ENCODE measurements at regions not wholly inside any gene's neighbourhood (a gene's known extent, or its start where the extent isn't known, plus 50 kb on each side); places are given as distances from the start of the nearest gene placed in this dataset.

DNA sequence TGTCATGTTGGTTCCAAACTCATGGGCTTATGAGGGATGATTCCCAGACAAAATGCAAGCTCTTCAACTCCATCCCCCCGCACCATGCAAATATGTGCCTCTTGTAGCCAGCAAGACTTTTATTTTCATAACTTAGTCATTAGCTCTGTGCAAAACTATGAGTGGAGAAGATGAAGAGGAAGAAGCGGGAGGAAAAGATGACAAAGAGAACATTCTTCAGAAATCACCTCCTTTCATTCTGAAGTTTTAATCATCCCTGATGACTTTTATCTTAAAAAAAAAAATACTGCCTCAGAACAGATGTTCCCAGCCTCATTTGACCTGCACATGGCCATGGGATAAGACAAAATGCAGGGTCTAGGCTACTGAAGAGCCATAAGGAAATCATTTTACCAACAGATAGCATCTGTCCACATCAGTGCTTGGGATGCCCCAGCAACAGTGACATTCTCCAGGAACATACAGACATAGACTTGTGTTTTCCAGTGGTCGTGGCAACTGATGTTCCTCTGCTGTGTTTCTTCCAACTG is 145.5 kb downstream of the WNT5A start:
- DNase-seq (ENCODE audit: low spot score), result no peak

DNA sequence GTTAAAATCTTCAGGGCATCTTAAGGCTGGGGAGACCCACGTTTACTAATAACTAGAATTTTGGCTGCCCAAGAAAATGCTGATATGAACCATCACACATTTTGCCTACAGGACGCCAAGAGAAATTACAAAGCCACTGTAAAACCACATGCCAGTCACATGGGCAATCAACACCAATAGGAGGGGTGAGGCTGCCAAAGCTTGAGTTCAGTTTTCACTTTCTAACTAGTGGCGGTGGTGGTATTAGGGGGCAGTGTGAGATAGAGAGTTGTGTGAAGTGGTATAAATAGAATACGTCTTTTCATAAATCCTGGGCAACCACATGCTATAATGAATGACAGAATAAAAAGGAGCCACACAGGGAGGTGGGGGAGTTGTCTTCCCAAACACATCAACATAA is 147.3 kb downstream of the WNT5A start:
- DNase-seq (ENCODE audit: low spot score), result no peak

DNA sequence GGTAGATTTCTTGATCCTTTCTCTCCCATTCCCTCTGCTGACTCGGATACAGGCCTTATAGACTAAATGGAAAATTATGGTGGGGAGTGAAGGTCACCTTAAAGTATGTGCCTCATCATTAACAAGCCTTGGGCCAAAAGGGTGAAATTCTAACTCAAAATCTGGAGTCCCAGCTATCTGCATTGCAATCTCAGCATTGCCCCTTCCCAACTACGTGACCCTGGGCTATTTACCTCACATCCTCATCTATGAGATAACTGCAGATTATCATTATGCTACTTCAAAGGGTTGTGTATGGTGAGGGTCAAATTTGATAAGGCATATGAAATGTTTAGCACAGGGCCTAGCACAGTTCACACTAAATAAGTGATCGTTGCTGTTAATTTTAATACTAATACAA is 147.7 kb downstream of the WNT5A start:
- no peak for DNase-seq (ENCODE audit: low spot score)

DNA sequence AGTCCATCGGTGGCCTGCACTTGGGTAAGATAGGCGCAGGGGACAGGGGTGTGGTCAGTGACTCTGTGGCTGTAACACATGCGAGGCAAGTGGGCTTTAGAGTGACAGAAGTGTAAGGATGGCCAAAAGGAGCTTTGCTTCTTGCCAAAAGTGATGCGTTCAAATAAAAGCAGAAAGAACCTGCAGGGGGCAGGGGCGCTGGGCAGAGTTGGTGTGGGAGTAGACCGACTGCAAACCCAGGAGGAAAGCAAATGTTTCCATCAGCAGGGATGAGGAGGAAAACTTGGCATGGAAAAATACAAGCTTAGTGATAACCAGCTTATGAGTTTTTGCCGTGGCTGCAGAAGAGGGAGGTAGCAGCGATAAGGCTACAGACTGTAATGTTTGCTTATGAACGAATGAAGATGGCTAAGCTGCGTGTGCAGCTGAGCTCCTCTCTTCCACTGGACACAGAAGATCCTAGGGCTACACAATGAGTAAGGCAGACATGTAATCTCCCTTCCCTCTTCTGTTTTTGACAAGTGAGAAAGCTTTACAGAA is 149.4 kb downstream of the WNT5A start:
- DNase-seq (ENCODE audit: low spot score), result no peak

DNA sequence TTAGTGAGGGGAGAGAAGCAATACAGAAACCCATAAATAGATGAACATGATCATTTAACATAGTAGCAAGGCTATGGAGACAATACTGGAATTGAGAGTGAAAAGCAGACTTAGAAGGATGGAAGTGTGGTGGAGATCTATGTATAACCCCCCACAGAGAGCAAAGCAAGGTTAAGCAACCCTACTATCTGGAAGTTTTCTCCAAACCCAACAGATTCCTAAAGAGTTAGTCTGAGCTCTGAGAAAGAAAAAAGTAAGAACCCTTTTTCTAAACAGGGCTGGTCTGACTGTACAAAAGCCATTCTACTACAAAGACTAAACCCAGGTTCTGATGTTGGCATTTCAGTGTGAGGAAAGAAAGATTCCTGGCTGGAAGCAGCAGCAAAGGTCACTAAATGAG is 153.2 kb downstream of the WNT5A start:
- no peak for DNase-seq (ENCODE audit: low spot score)

DNA sequence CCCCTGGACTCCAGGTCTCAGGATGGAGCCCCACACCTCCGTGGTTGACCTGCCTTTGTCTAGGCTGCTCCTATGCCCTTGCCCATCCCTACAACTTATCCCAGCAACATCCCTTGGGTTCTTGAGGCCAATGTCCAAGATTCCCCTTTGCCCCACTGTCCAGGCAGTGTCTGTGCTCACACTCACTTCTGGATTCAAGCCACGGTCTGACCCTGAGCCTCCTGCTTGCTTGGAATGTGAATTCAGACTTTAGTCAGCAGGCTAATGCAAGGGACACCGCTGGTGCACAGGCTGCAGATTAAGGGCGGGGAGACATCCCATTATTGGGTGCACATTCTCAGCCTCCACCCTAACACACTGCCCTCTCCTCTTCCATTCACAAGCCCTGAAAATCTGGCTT is 154.1 kb downstream of the WNT5A start:
- no peak for DNase-seq (ENCODE audit: low spot score)

DNA sequence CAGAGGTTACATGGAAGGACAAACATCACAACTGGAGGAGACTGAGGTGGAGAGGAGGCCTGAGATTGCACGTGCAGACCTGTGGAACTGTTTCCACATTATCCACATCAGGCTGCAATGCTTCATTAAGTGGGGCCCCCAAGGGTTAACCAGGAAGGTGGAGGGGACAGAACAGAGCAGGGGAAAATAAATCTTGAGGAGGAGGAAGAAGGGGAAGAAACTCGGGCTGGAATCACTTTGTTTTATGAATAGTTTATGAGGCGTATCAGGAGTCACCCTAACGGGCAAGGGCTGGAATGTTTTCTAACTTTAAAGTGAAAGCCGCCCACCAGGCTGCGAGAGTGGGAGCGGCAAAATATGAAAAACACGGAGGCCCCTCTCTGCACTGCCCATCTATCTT is 154.9 kb downstream of the WNT5A start:
- DNase-seq (ENCODE audit: low spot score), result no peak

DNA sequence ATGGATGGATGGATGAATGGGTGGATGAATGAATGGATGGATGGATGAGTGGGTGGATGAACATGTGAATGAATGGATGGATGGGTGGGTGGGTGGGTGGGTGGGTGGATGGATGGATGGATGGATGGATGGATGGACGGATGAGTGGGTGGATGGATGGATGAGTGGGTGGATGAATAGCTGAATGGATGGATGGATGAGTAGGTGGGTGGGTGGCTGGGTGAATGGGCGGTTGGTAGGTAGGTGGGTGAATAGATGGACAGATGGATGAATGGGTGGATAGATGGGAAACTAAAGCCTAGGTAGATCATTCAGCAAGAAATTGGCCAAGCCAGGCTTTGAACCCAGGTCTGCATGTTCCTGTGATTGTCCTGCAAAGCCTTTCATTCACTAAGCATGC is 155.6 kb downstream of the WNT5A start:
- no peak for DNase-seq (ENCODE audit: low spot score)

DNA sequence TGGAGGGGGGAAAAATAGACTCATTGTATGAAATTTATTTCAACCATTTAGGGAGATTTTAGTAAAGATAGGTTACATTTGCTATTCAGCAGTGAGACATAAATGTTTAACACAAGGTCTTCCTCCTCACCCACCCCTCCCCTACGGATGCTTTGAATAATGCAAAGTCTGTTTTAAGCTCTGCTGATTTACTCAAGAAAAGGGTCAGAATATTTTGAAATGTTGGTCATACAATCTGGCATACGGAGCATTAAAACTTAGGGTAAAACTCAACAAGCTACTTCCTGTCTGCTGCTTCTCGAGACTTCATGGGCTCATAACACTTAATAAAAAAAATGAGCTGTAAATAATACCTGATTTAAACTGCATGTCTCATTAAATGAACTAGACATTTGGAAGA is 156.3 kb downstream of the WNT5A start:
- DNase-seq (ENCODE audit: low spot score), result no peak

DNA sequence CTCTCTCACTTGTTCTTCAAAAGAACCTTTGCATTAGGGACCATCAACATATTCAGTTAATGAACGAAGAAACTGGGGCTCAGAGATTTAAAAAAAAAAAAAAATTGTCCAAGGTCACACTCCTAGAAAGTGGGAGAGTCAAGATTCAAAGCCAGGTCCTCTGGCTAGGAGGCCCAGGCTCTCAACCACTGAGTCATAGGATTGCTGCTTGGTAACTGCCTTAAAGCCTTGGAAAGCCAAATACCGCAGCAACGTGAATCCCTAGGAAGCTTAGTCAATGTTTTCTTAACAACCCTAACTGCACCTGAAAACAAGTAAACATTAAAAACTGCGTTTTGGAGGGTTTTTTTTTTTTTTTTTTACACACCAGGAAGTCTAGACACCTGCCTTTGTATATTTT is 156.8 kb downstream of the WNT5A start:
- no peak for DNase-seq (ENCODE audit: low spot score)

DNA sequence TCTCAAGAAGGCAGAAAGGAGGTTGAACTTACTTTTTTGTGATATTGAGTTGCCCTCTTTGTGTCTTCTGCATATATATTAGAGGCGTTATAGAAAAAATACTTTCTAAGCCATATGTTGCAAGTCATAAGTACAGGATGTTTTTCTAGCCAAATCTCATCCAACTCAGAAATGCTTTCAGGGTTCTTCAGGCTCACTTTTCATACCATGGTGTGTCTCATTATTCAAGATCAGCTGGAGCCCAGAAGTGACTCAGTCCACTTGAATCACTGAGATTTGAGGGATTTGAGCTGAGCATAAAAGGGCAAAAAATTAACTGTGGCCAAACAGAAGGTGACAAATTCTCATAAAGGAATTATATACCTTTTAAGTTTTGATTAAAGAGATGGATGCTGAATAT is 157.3 kb downstream of the WNT5A start:
- no peak for DNase-seq (ENCODE audit: low spot score)

DNA sequence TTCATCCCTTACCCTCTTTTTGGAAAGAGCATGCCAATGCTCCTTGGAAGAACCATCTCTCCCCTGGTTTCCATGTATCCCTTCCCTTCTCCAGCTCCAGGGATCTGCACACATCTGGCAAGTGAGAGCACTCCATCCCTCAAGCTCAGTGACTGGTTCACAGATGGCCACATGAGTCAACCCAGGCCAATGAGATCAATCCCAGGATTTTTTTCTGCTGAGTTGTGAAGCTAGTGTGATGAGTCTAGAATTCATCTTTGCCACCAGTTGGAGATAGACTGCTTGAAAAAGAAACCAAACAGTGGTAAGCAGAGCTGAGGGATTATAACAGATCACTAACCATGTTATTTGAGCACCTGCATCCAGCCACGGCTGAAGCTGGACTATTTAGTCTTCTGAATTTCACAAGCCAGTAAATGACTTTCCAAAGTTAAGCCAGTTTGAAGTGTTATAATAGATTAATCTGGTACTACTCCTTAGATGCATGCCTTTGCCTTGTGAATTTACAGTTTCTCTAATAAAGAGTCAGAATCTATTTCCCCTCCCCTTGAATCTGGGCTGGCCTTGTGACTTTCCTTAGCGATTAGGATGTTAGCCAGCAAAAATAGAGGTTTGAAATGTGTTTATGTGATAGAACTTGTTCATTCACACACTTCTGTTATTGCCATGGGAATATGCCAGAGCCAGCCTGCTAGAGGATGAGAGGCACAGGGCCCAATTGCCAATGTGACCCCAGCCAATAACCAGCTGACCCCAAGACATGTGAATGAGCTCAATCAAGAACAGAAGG is 159.8 kb downstream of the WNT5A start:
- DNase-seq (ENCODE audit: low spot score), result no peak

DNA sequence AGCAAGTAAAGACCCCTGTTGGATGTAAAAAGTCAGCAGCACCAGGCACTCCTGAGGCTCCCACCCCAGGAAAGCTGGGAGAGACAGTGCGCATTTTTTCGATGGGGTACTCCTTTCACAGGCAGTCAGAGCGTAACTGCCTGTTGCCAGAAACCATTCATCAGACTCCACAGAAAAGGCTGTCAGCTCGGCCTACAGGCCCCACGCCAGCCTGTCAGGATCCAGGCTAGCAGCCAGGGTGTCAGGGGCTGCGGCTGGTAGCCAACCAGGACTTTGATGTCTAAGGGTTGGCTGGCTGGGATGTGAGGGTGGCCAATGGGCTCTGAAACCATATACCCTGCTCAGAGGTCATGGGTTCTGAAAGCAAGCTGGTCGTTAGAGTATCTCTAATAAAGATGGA is 164.5 kb downstream of the WNT5A start:
- no peak for DNase-seq (ENCODE audit: low spot score)

DNA sequence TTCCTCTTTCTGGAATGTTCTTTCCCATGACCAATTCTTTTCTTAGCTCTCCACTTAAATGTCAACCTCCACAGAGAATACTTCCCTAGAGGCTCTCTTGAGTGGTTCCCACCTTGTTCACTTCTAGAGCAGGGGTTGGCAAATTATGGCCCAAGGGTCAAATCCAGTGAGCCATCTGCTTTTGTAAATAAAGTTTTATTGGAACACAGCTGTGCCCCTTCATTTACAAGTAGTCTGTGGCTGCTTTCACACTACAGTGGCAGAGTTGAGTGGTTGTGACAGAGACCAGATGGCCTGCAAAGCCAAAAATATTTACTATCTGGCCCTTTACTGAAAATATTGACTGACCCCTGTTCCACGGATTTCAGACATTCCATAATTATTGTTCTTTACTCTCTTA is 166.2 kb downstream of the WNT5A start:
- no peak for DNase-seq (ENCODE audit: low spot score)

DNA sequence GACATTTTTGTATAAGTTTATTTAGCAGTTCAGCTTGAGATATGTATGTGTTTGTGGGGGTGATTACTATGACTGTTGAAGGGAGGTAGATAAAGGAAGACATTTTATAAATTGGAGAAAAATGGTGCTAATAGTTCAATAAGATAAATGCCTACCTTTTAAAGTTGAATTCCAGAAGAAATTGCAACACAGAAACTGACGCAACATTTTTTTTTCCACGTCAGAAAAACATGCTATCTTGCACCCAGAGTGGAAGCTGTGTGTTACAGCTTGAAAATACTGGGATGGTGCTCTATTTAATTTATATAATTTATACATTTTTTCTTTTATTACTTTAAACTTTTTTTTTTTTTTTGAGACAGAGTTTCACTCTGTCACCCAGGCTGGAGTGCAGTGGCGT is 171.7 kb downstream of the WNT5A start:
- DNase-seq (ENCODE audit: low spot score), result no peak

DNA sequence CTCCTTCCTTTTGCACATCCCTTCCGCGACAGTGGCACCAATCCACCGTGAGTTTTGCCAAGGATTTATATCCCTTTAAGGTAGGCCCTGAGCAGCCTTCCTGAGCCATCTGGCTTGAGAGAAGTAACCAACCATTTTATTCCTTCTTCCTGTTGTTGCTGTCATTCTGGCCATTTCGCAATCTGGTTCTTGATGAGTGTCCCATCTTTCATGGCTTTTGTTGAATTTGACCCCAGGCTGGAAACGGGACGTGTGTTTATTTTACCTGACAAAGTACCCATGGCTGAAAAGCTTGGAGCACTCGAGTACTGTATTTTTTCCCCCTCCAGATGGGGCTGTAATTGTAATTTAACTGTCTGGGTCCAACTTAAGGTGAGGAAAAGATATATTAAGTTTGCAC is 173.4 kb downstream of the WNT5A start:
- DNase-seq (ENCODE audit: low spot score), result no peak

DNA sequence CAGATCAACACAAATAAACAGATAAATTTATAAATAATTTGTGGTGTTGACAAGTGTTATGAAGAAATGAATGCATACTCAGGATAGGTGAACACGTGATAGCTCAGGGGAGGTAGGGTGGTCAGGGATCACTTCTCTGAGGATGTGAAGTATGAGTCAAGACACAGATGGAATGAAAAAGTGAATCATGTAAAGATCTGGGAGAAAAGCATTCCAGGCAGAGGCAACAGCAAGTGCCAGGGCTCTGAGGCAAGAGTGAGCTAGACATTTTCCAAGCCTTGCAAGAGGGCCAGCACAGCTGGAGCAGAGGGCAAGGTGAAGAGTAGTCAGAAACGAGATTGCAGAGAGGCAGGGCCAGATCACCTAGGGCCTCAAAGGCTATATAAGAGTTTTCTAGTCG is 177.8 kb downstream of the WNT5A start:
- no peak for DNase-seq (ENCODE audit: low spot score)

DNA sequence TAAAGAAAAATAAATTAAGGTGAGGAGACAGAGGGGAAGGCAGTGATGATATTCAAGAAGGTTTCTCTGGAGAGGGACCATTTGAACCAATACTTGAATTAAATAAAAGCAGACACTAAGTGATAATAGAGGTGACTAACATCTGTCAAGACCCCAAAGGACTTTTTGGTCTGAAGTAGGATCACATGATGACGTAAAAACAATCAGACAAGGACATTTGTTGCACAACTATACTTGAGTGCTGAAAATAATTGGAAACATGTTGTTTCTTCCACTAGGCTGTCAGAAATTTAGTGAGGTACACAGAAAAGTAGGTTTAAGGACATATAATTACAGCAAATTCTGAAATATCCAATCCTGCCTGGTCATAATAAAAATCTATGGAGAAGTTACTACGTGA is 179.5 kb downstream of the WNT5A start:
- no peak for DNase-seq (ENCODE audit: low spot score)

DNA sequence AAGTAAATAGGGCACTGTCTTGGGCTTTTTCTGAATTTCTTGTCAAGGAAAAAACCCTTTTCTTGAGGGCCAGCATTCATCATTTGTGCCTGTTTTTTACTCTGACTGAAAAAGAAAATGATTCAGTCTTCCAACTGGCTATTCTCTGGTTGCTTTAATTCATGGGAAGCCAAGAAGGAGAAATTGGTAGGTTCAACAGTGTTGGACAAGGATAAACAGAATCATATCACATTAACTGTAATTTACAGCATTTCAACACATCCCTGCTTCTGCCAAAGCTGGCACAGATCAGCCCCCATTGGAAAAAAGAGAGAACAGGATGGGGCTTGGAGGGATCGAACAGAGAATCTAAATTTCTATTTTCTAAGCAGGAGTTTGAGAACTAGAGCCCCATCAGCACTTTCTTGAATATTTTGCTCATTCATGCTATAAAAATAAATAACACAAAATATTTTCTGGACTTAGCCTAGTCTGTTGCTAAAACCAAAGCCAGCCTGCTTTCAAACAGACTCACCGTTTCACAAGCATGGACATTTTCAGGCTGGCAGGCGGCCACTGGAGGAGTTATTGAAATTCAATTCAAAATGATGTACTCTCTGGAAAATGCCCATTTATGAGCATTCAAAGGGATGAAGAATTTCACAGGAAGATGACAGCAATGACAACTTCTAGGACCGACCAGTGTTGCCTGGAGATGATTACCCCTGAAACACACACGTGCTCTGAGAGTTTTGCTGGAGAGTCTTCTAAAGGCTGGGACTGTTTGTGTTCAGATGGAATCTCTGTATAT is 181.2 kb downstream of the WNT5A start:
- DNase-seq (ENCODE audit: low spot score), result no peak

DNA sequence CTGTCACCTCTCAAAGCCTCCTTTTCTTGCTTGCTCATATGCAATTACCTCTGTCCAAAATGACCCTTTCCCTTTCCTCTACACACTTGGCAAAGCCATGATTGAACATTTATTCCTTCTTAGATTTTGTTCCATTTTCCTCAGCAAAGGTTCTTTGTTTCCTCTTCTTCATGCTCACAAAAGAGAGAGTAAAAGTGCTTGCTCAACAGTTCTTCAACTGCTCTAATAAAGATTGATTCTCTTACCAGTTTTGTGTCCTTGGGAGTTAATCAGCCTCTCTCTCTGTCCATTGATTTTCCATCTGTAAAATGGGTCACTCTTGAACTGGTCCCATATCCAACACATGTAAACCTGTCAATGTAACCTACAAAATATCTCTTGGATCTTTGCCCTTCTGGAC is 186.4 kb downstream of the WNT5A start:
- DNase-seq (ENCODE audit: low spot score), result no peak

DNA sequence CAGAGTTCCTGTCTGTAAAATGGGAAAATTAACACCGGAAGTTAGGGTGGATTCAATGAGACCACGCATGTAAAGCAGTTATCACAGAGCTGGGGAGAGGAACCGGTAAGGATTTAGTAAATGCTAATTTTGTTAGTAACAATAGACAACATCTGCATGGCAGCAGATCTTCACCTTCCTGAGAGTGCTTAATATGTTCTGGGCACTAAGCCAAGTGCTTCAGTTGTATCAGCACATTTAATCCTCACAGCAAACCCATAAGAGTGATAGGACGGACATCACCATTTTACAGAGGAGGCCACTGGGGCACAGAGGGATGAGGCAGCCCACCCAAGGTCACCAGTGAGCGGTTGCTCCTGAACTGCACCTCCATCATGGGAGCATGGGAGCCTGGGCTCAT is 189.4 kb downstream of the WNT5A start:
- DNase-seq (ENCODE audit: low spot score), result no peak

DNA sequence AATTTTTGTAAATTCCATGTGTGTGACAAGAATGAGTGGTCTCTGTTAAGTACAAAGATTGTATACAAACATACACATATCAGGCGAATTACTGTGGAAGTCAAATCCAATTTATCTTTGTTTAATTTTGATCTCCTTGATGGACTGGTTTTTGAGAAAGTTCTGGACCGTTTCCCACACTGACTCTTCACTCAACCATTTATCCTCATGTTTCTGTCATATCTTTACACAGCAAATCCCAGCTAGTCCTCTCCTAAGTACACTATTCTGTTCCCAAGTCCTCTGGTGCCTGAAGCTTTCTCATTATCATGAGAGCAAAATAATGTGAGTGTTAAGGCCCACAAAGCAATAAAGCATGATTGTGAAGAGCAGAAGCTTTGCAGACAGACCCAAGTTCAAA is 189.9 kb downstream of the WNT5A start:
- no peak for DNase-seq (ENCODE audit: low spot score)

DNA sequence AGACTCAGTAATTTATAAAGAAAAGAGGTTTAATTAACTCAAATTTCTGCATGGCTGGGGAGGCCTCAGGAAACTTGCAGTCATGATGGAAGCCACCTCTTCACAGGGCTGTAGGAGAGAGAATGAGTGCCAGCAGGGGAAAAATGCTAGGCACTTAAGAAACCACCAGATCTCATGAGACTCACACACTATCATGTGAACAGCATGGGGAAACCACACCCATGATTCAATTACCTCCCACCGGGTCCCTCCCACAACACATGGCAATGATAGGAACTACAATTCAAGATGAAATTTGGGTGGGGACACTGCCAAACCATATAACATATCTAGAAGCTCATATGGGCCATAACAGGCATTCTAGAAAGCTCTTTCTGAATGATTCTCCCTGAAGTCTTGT is 190.3 kb downstream of the WNT5A start:
- DNase-seq (ENCODE audit: low spot score), result no peak
